SK-N-SH (cell line): ENCODE measurements at regions not wholly inside any gene's neighbourhood (a gene's known extent, or its start where the extent isn't known, plus 50 kb on each side); places are given as distances from the start of the nearest gene placed in this dataset.

Experiments used
- CTCF ChIA-PET: fragments of 300-600, 350-600 bp; formaldehyde crosslinking; extraction: SDS; loops from one replicate; lab custom pipeline; 2021; lab: Yijun Ruan, JAX
- POLR2A ChIA-PET: fragments of 350-600 bp; sonication (Branson Sonifier 250); formaldehyde crosslinking; extraction: SDS; loops from one replicate; lab custom pipeline; 2020; ENCODE audit warnings: antibody characterized with exemption, inconsistent platforms; lab: Yijun Ruan, JAX
- DNase-seq: peaks from one replicate; pipeline ENCODE4 v3.0.0; 2012
- H2AFZ ChIP-seq: fragments of 200-600 bp; sonication (generic); 2 replicates; pipeline ENCODE4 v1.8.1; 2016; ENCODE audit warnings: antibody characterized with exemption, mild to moderate bottlenecking, low read depth
- H3F3A ChIP-seq: fragments of 200-600 bp; sonication (generic); replicated peaks from 2 replicates; pipeline ENCODE3; 2016; ENCODE audit warnings: antibody characterized with exemption, mild to moderate bottlenecking; ENCODE audit not compliant: insufficient read depth
- H3K27ac ChIP-seq, 2 experiments: fragments of 200-500 bp in 1 of 2; fragments of 200-600 bp in 1 of 2; sonication (Bioruptor generic) in 1 of 2; sonication (generic), shearing (Covaris generic) in 1 of 2; 2 replicates each; pipeline versions ENCODE4 v1.5.1 to v1.6.1; 2014 to 2016; ENCODE audit warnings: low read depth in 2 of 2, inconsistent platforms in 1 of 2, low read length in 1 of 2, mild to moderate bottlenecking in 1 of 2, mixed read lengths in 1 of 2
- H3K27me3 ChIP-seq: fragments of 200-600 bp; sonication (generic), shearing (Covaris generic); 2 replicates; pipeline ENCODE4 v1.6.1; 2016; ENCODE audit warnings: mixed run types; ENCODE audit not compliant: insufficient read depth
- H3K36me3 ChIP-seq, 2 experiments: fragments of 200-500 bp in 1 of 2; fragments of 200-600 bp in 1 of 2; sonication (Bioruptor generic) in 1 of 2; sonication (generic) in 1 of 2; replicated peaks in 1 of 2; 2 replicates each; pipeline versions ENCODE3 to v1.5.1; 2014 to 2016; ENCODE audit warnings: low read length in 1 of 2, mild to moderate bottlenecking in 1 of 2; ENCODE audit not compliant: insufficient read depth in 2 of 2, control insufficient read depth in 1 of 2
- H3K4me1 ChIP-seq, 2 experiments: fragments of 200-500 bp in 1 of 2; fragments of 200-600 bp in 1 of 2; sonication (Bioruptor generic) in 1 of 2; sonication (generic), shearing (Covaris generic) in 1 of 2; 2 replicates each; pipeline versions ENCODE4 v1.5.1 to v1.6.1; 2014 to 2016; ENCODE audit warnings: low read depth in 1 of 2, low read length in 1 of 2, mixed run types in 1 of 2; ENCODE audit not compliant: insufficient read depth in 2 of 2, control insufficient read depth in 1 of 2
- H3K4me2 ChIP-seq: fragments of 200-600 bp; sonication (generic), shearing (Covaris generic); 2 replicates; pipeline ENCODE4 v1.6.1; 2017; ENCODE audit warnings: mixed run types
- H3K4me3 ChIP-seq, 2 experiments: fragments of 200-500 bp in 1 of 2; fragments of 200-600 bp in 1 of 2; sonication (Bioruptor generic) in 1 of 2; sonication (generic), shearing (Covaris generic) in 1 of 2; 2 replicates each; pipeline versions ENCODE4 v1.5.1 to v1.8.1; 2014 to 2016; ENCODE audit warnings: low read depth in 2 of 2, inconsistent platforms in 1 of 2, low read length in 1 of 2, mild to moderate bottlenecking in 1 of 2, mixed read lengths in 1 of 2, moderate library complexity in 1 of 2
- H3K79me2 ChIP-seq: fragments of 200-600 bp; sonication (generic); 2 replicates; pipeline ENCODE4 v1.8.1; 2017; ENCODE audit warnings: mild to moderate bottlenecking; ENCODE audit not compliant: insufficient read depth
- H3K9ac ChIP-seq: fragments of 200-600 bp; sonication (generic); 2 replicates; pipeline ENCODE4 v1.6.1; 2017; ENCODE audit warnings: mixed run types
- H3K9me2 ChIP-seq: fragments of 200-600 bp; sonication (generic); 2 replicates; pipeline ENCODE4 v1.6.1; 2017; ENCODE audit warnings: mixed run types
- H3K9me3 ChIP-seq: fragments of 200-600 bp; sonication (generic); 2 replicates; pipeline ENCODE4 v1.6.1; 2017; ENCODE audit warnings: mixed run types, mild to moderate bottlenecking, moderate library complexity
- H4K20me1 ChIP-seq: fragments of 200-600 bp; sonication (generic); 2 replicates; pipeline ENCODE4 v1.6.1; 2017; ENCODE audit warnings: mild to moderate bottlenecking, mixed run types; ENCODE audit not compliant: insufficient read depth
- ELF1 ChIP-seq: IDR thresholded peaks from 2 replicates; pipeline ENCODE4 v1.4.0; 2012
- EP300 ChIP-seq, 2 experiments: IDR thresholded peaks; 2 replicates each; pipeline versions ENCODE4 v1.4.0 to v1.6.1; 2012; ENCODE audit warnings: borderline replicate concordance in 1 of 2, low read depth in 1 of 2, low read length in 1 of 2
- EZH2phosphoT487 ChIP-seq: fragments of 200-600 bp; sonication (generic); IDR thresholded peaks from 2 replicates; pipeline ENCODE4 v1.6.1; 2017; ENCODE audit warnings: low read depth, mixed run types, mild to moderate bottlenecking, antibody characterized with exemption, moderate library complexity, borderline replicate concordance
- FOXJ3 ChIP-seq: sonication (generic); formaldehyde crosslinking; IDR thresholded peaks from 2 replicates; pipeline ENCODE4 v1.5.1; 2020; ENCODE audit warnings: mild to moderate bottlenecking, missing genetic modification reagents
- FOXM1 ChIP-seq: IDR thresholded peaks from 2 replicates; pipeline ENCODE4 v1.4.0; 2012; ENCODE audit warnings: low read depth, mild to moderate bottlenecking
- GATA2 ChIP-seq: sonication (generic); formaldehyde crosslinking; IDR thresholded peaks from 2 replicates; pipeline ENCODE4 v1.5.0; 2020; ENCODE audit warnings: mild to moderate bottlenecking, missing genetic modification reagents
- MAX ChIP-seq: IDR thresholded peaks from 2 replicates; pipeline ENCODE4 v1.4.0; 2012; ENCODE audit warnings: low read depth
- MEF2A ChIP-seq: IDR thresholded peaks from 2 replicates; pipeline ENCODE4 v1.4.0; 2012; ENCODE audit warnings: low read depth, borderline replicate concordance
- MXI1 ChIP-seq: IDR thresholded peaks from 2 replicates; pipeline ENCODE4 v1.6.1; 2012; ENCODE audit warnings: mild to moderate bottlenecking, low read depth, low read length, improper control_type of control experiment
- NFIC ChIP-seq: IDR thresholded peaks from 2 replicates; pipeline ENCODE4 v1.4.0; 2012; ENCODE audit warnings: borderline replicate concordance
- NRF1 ChIP-seq: IDR thresholded peaks from 2 replicates; pipeline ENCODE4 v1.6.1; 2012; ENCODE audit warnings: low read depth, mild to moderate bottlenecking, low read length
- RAD21 ChIP-seq: IDR thresholded peaks from 2 replicates; pipeline ENCODE4 v1.6.1; 2012; ENCODE audit warnings: mild to moderate bottlenecking, low read length
- RCOR1 ChIP-seq: fragments of 150-350 bp; IDR thresholded peaks from 2 replicates; pipeline ENCODE4 v1.6.1; 2017; ENCODE audit warnings: antibody characterized with exemption, low read length
- RFX5 ChIP-seq: IDR thresholded peaks from 2 replicates; pipeline ENCODE4 v1.6.1; 2012; ENCODE audit warnings: mild to moderate bottlenecking, improper control_type of control experiment, low read length
- SMC3 ChIP-seq: IDR thresholded peaks from 2 replicates; pipeline ENCODE4 v1.6.1; 2012; ENCODE audit warnings: low read depth, low read length, improper control_type of control experiment
- TAF1 ChIP-seq: IDR thresholded peaks from 2 replicates; pipeline ENCODE4 v1.6.1; 2012; ENCODE audit warnings: low read depth, mild to moderate bottlenecking, low read length, moderate library complexity, borderline replicate concordance
- TCF12 ChIP-seq: IDR thresholded peaks from 2 replicates; pipeline ENCODE4 v1.4.0; 2012
- USF1 ChIP-seq: IDR thresholded peaks from 2 replicates; pipeline ENCODE4 v1.4.0; 2012; ENCODE audit warnings: low read depth, borderline replicate concordance
- USF2 ChIP-seq: fragments of 150-350 bp; IDR thresholded peaks from 2 replicates; pipeline ENCODE4 v1.6.1; 2017; ENCODE audit warnings: antibody characterized with exemption, low read length, low read depth, borderline replicate concordance
- YY1 ChIP-seq: IDR thresholded peaks from 2 replicates; pipeline ENCODE4 v1.4.0; 2012; ENCODE audit warnings: low read depth, mild to moderate bottlenecking
- WGBS: methylation state at CpG from one replicate; pipeline ENCODE4 v1.1.6; 2017; ENCODE audit warnings: low lambda C conversion rate; 5-methylcytosine and 5-hydroxymethylcytosine counted together
- TF ChIP-seq, protein P1 (sequence below): IDR thresholded peaks from 2 replicates; pipeline ENCODE4; 2012
- TF ChIP-seq, protein P2 (sequence below): IDR thresholded peaks from 2 replicates; pipeline ENCODE4 v1.6.1; 2012; ENCODE audit warnings: mild to moderate bottlenecking, low read depth, low read length, moderate library complexity

- H3K4me2 ChIP-seq: no peak overlapping the region
- H3K4me3 ChIP-seq: no peak overlapping the region
- H4K20me1 ChIP-seq: no peaks in the 10 kb centered on the region
- no peaks in the 10 kb centered on the region for H3F3A ChIP-seq
- H3K27me3 ChIP-seq: no peaks in the 10 kb centered on the region
- 17% methylated on average over 1 of the region's 1 CpG for WGBS
- H3K9ac ChIP-seq: no peak overlapping the region
- no peaks in the 10 kb centered on the region for H3K9me3 ChIP-seq
- no peak overlapping the region for H2AFZ ChIP-seq
- TF ChIP-seq USF2 (no peak), MXI1 (no peak), EZH2phosphoT487 (no peak), SMC3 (no peak), GATA2 (CRISPR knock-in tag) (no peak)
- H3K9me2 ChIP-seq: no peaks in the 10 kb centered on the region
- POLR2A ChIA-PET: no interaction called here
- no peak overlapping the region for H3K27ac ChIP-seq
- no peak for DNase-seq
- H3K36me3 ChIP-seq: no peaks in the 10 kb centered on the region
- H3K79me2 ChIP-seq: no peaks in the 10 kb centered on the region
- H3K4me1 ChIP-seq: no peaks in the 10 kb centered on the region
- CTCF ChIA-PET: no interaction called here
Measured at GRCh38 chr1:73722055-73722454, 475.9 kb downstream of the LRRIQ3 start.

DNA sequence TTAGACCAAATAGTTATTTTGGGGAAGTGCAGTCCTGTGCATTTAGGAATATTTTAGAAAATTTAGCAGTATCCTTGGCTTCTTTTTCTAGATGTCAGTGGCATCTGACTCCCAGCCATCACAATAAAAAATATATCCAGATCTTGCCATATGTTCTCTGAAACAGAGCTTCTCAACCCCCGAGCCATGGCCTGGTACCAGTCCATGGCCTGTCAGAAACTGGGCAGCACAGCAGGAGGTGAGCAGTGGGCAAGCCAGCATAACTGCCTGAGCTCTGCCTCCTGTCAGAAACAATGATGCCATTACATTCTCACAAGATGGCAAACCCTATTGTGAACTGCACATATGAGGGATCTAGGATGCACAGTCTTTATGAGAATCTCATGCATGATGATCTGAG lies 480.0 kb downstream of the LRRIQ3 start:
- 10% methylated on average over 1 of the region's 1 CpG for WGBS
- H2AFZ ChIP-seq: no peak overlapping the region
- no peak for DNase-seq
- H3K4me3 ChIP-seq: no peak overlapping the region
- H3K4me1 ChIP-seq: no peaks in the 10 kb centered on the region
- H3K27ac ChIP-seq: no peak overlapping the region
- H3K9me3 ChIP-seq: no peaks in the 10 kb centered on the region
- no peaks in the 10 kb centered on the region for H4K20me1 ChIP-seq
- H3K79me2 ChIP-seq: no peaks in the 10 kb centered on the region
- no peak overlapping the region for H3K9ac ChIP-seq
- H3K9me2 ChIP-seq: no peaks in the 10 kb centered on the region
- CTCF ChIA-PET: no interaction called here
- H3K27me3 ChIP-seq: no peaks in the 10 kb centered on the region
- no peaks in the 10 kb centered on the region for H3K36me3 ChIP-seq
- POLR2A ChIA-PET: no interaction called here
- H3K4me2 ChIP-seq: no peak overlapping the region
- TF ChIP-seq, protein P1, sequence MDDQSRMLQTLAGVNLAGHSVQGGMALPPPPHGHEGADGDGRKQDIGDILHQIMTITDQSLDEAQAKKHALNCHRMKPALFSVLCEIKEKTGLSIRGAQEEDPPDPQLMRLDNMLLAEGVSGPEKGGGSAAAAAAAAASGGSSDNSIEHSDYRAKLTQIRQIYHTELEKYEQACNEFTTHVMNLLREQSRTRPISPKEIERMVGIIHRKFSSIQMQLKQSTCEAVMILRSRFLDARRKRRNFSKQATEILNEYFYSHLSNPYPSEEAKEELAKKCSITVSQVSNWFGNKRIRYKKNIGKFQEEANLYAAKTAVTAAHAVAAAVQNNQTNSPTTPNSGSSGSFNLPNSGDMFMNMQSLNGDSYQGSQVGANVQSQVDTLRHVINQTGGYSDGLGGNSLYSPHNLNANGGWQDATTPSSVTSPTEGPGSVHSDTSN: no peak
- no peak for TF ChIP-seq NFIC
- TF ChIP-seq TAF1: no peak
- TF ChIP-seq YY1: no peak
- TF ChIP-seq, protein P2, sequence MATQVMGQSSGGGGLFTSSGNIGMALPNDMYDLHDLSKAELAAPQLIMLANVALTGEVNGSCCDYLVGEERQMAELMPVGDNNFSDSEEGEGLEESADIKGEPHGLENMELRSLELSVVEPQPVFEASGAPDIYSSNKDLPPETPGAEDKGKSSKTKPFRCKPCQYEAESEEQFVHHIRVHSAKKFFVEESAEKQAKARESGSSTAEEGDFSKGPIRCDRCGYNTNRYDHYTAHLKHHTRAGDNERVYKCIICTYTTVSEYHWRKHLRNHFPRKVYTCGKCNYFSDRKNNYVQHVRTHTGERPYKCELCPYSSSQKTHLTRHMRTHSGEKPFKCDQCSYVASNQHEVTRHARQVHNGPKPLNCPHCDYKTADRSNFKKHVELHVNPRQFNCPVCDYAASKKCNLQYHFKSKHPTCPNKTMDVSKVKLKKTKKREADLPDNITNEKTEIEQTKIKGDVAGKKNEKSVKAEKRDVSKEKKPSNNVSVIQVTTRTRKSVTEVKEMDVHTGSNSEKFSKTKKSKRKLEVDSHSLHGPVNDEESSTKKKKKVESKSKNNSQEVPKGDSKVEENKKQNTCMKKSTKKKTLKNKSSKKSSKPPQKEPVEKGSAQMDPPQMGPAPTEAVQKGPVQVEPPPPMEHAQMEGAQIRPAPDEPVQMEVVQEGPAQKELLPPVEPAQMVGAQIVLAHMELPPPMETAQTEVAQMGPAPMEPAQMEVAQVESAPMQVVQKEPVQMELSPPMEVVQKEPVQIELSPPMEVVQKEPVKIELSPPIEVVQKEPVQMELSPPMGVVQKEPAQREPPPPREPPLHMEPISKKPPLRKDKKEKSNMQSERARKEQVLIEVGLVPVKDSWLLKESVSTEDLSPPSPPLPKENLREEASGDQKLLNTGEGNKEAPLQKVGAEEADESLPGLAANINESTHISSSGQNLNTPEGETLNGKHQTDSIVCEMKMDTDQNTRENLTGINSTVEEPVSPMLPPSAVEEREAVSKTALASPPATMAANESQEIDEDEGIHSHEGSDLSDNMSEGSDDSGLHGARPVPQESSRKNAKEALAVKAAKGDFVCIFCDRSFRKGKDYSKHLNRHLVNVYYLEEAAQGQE: no peak
- no peak for TF ChIP-seq RFX5
- no peak for TF ChIP-seq TCF12
- TF ChIP-seq FOXM1: no peak
- TF ChIP-seq EP300 (IDR thresholded peaks at IDR 0.05; ENCODE audit: borderline replicate concordance in 1 of 2, low read depth in 1 of 2, low read length in 1 of 2): no peak
- TF ChIP-seq SMC3: no peak
- TF ChIP-seq ELF1: no peak
- TF ChIP-seq MEF2A: no peak
- no peak for TF ChIP-seq USF1
- TF ChIP-seq MXI1: no peak
- TF ChIP-seq FOXJ3 (CRISPR knock-in tag): no peak
- no peak for TF ChIP-seq MAX
- no peak for TF ChIP-seq GATA2 (CRISPR knock-in tag)
- TF ChIP-seq RCOR1: no peak
- no peak for TF ChIP-seq RAD21
- no peak for TF ChIP-seq NRF1
- H3F3A ChIP-seq: no peaks in the 10 kb centered on the region
